IMR-90 (cell line): ENCODE measurements at regions not wholly inside any gene's neighbourhood (a gene's known extent, or its start where the extent isn't known, plus 50 kb on each side); places are given as distances from the start of the nearest gene placed in this dataset.

Source experiments
- ATAC-seq: fragments of 200-7000 bp; cut with Tn5 transposase; 2 replicates; pipeline ENCODE4 v1.9.1; 2020; ENCODE audit warnings: low read depth, mild to moderate bottlenecking, moderate library complexity
- BruUV-seq: library from RNA; stranded (reverse); fragments of 400-500 nt; replicated peaks from 2 replicates; lab custom pipeline; 2021; lab: Mats Ljungman, UMichigan
- CTCF ChIA-PET: fragments of 300-600 bp; formaldehyde crosslinking; extraction: SDS; loops from one replicate; lab custom pipeline; 2021; ENCODE audit warnings: antibody characterized with exemption; lab: Yijun Ruan, JAX
- POLR2A ChIA-PET: fragments of 300-600 bp; sonication (Branson Sonifier 250); formaldehyde crosslinking; loops from one replicate; lab custom pipeline; 2022; ENCODE audit warnings: antibody characterized with exemption; ENCODE audit not compliant: unreplicated experiment; lab: Charles Lee
- DNase-seq: peaks from one replicate; pipeline ENCODE4 v3.0.0; 2013
- H2AFZ ChIP-seq: replicated peaks from 2 replicates; pipeline ENCODE3; 2013; ENCODE audit warnings: low read length, mild to moderate bottlenecking; ENCODE audit not compliant: poor library complexity
- H2AK5ac ChIP-seq: 2 replicates; pipeline ENCODE4 v1.6.1; 2013; ENCODE audit warnings: low read depth, low read length, inconsistent platforms
- H2AK9ac ChIP-seq: replicated peaks from 2 replicates; pipeline ENCODE3; 2013; ENCODE audit warnings: mild to moderate bottlenecking, low read depth, low read length, moderate library complexity; ENCODE audit not compliant: poor library complexity
- H2BK120ac ChIP-seq: 2 replicates; pipeline ENCODE4 v1.6.1; 2013; ENCODE audit warnings: low read depth, low read length, inconsistent platforms
- H2BK15ac ChIP-seq: 3 replicates; pipeline ENCODE4 v1.6.1; 2013; ENCODE audit warnings: low read depth, low read length, inconsistent platforms
- H2BK20ac ChIP-seq: 2 replicates; pipeline ENCODE4 v1.6.1; 2013; ENCODE audit warnings: low read depth, mild to moderate bottlenecking, inconsistent platforms, low read length, moderate library complexity
- H2BK5ac ChIP-seq: 2 replicates; pipeline ENCODE4 v1.6.1; 2013; ENCODE audit warnings: mild to moderate bottlenecking, low read depth, low read length, inconsistent platforms; ENCODE audit not compliant: poor library complexity, severe bottlenecking
- H3K14ac ChIP-seq: replicated peaks from 2 replicates; pipeline ENCODE4 v1.6.1; 2013; ENCODE audit warnings: low read depth, low read length, inconsistent platforms
- H3K18ac ChIP-seq: 2 replicates; pipeline ENCODE4 v1.6.1; 2013; ENCODE audit warnings: low read depth, low read length, control low read depth
- H3K23ac ChIP-seq: 2 replicates; pipeline ENCODE4 v1.6.1; 2013; ENCODE audit warnings: low read depth, low read length, inconsistent platforms
- H3K27ac ChIP-seq: 2 replicates; pipeline ENCODE4 v1.5.1; 2013; ENCODE audit warnings: mild to moderate bottlenecking, control low read depth, low read length; ENCODE audit not compliant: insufficient read depth
- H3K27me3 ChIP-seq: 2 replicates; pipeline ENCODE4 v1.6.1; 2013; ENCODE audit warnings: low read length; ENCODE audit not compliant: control insufficient read depth, insufficient read depth
- H3K36me3 ChIP-seq: 2 replicates; pipeline ENCODE4 v1.6.1; 2013; ENCODE audit warnings: low read length, mixed read lengths; ENCODE audit not compliant: control insufficient read depth, insufficient read depth
- H3K4ac ChIP-seq: 2 replicates; pipeline ENCODE4 v1.6.1; 2013; ENCODE audit warnings: low read depth, low read length, inconsistent platforms
- H3K4me1 ChIP-seq: 2 replicates; pipeline ENCODE4 v1.6.1; 2013; ENCODE audit warnings: low read length, mixed read lengths; ENCODE audit not compliant: control insufficient read depth, insufficient read depth
- H3K4me2 ChIP-seq: 2 replicates; pipeline ENCODE4 v1.6.1; 2013; ENCODE audit warnings: low read depth, mild to moderate bottlenecking, control low read depth, low read length, moderate library complexity
- H3K4me3 ChIP-seq: 2 replicates; pipeline ENCODE4 v1.5.1; 2013; ENCODE audit warnings: low read depth, mild to moderate bottlenecking, control low read depth, low read length, moderate library complexity; ENCODE audit not compliant: insufficient read depth
- H3K56ac ChIP-seq: 2 replicates; pipeline ENCODE4 v1.6.1; 2013; ENCODE audit warnings: low read length, inconsistent platforms; ENCODE audit not compliant: insufficient read depth; ENCODE audit errors: extremely low read depth
- H3K79me1 ChIP-seq, 2 experiments: 2 replicates each; pipeline ENCODE4 v1.6.1; 2013; ENCODE audit warnings: low read length in 2 of 2, inconsistent platforms in 1 of 2, low read depth in 1 of 2
- H3K9ac ChIP-seq: 2 replicates; pipeline ENCODE4 v1.6.1; 2013; ENCODE audit warnings: low read depth, low read length, control low read depth
- H3K9me1 ChIP-seq: 2 replicates; pipeline ENCODE4 v1.6.1; 2013; ENCODE audit warnings: low read length, inconsistent platforms; ENCODE audit not compliant: insufficient read depth
- H3K9me3 ChIP-seq: 2 replicates; pipeline ENCODE4 v1.6.1; 2013; ENCODE audit warnings: low read length; ENCODE audit not compliant: control insufficient read depth, insufficient read depth
- H4K20me1 ChIP-seq: 2 replicates; pipeline ENCODE4 v1.6.1; 2013; ENCODE audit warnings: low read length, inconsistent platforms; ENCODE audit not compliant: insufficient read depth
- H4K5ac ChIP-seq: 2 replicates; pipeline ENCODE4 v1.6.1; 2013; ENCODE audit warnings: mild to moderate bottlenecking, low read depth, low read length, control low read depth
- H4K8ac ChIP-seq, 2 experiments: 2 replicates each; pipeline ENCODE4 v1.6.1; 2013; ENCODE audit warnings: low read depth in 2 of 2, low read length in 2 of 2, control low read depth in 1 of 2, inconsistent platforms in 1 of 2
- H4K91ac ChIP-seq: 2 replicates; pipeline ENCODE4 v1.6.1; 2013; ENCODE audit warnings: low read depth, low read length, inconsistent platforms; ENCODE audit not compliant: insufficient read depth
- BHLHE40 ChIP-seq: fragments of 150-350 bp; IDR thresholded peaks from 2 replicates; pipeline ENCODE4 v1.6.1; 2016; ENCODE audit warnings: mild to moderate bottlenecking, low read depth, low read length
- CEBPB ChIP-seq: IDR thresholded peaks from 2 replicates; pipeline ENCODE4 v1.6.1; 2012; ENCODE audit warnings: low read depth, low read length, improper control_type of control experiment
- CHD1 ChIP-seq: IDR thresholded peaks from 2 replicates; pipeline ENCODE4 v1.6.1; 2012; ENCODE audit warnings: low read depth, low read length, improper control_type of control experiment
- FOS ChIP-seq: fragments of 150-350 bp; IDR thresholded peaks from 2 replicates; pipeline ENCODE4 v1.6.1; 2016; ENCODE audit warnings: low read depth, low read length
- MAFK ChIP-seq: IDR thresholded peaks from 2 replicates; pipeline ENCODE4 v1.6.1; 2012; ENCODE audit warnings: low read depth, low read length, improper control_type of control experiment
- MAZ ChIP-seq: IDR thresholded peaks from 2 replicates; pipeline ENCODE4 v1.6.1; 2012; ENCODE audit warnings: low read depth, mild to moderate bottlenecking, low read length, improper control_type of control experiment, moderate library complexity, borderline replicate concordance
- MXI1 ChIP-seq: IDR thresholded peaks from 2 replicates; pipeline ENCODE4 v1.6.1; 2012; ENCODE audit warnings: low read depth, mild to moderate bottlenecking, low read length, moderate library complexity, borderline replicate concordance
- NFE2L2 ChIP-seq: fragments of 150-350 bp; IDR thresholded peaks from 2 replicates; pipeline ENCODE4 v1.6.1; 2016; ENCODE audit warnings: low read depth, mild to moderate bottlenecking, low read length
- POLR2A ChIP-seq: IDR thresholded peaks from 2 replicates; pipeline ENCODE4 v1.6.1; 2012; ENCODE audit warnings: mild to moderate bottlenecking, low read depth, low read length
- RAD21 ChIP-seq: IDR thresholded peaks from 2 replicates; pipeline ENCODE4 v1.6.1; 2012; ENCODE audit warnings: low read length, improper control_type of control experiment
- RCOR1 ChIP-seq: IDR thresholded peaks from 2 replicates; pipeline ENCODE4 v1.6.1; 2012; ENCODE audit warnings: mild to moderate bottlenecking, low read length, improper control_type of control experiment; ENCODE audit not compliant: insufficient replicate concordance
- RFX5 ChIP-seq: IDR thresholded peaks from 2 replicates; pipeline ENCODE4 v1.8.0; 2012; ENCODE audit warnings: low read depth, mild to moderate bottlenecking, low read length, moderate library complexity
- SMC3 ChIP-seq: fragments of 150-350 bp; IDR thresholded peaks from 2 replicates; pipeline ENCODE4 v1.6.1; 2016; ENCODE audit warnings: low read depth, mild to moderate bottlenecking, antibody characterized with exemption, low read length, moderate library complexity
- WGBS, 2 experiments: methylation state at CpG; one replicate each; pipeline versions ENCODE4 v1.1.5 to v1.1.7; 2013; ENCODE audit warnings: missing lambda C conversion rate in 2 of 2; ENCODE audit not compliant: insufficient read length in 1 of 2; ENCODE audit errors: extremely low coverage in 2 of 2; 5-methylcytosine and 5-hydroxymethylcytosine counted together
- dilution Hi-C: fragments of 300-500 bp; cut with HindIII; formaldehyde crosslinking; loops from one replicate; pipeline ENCODE4 v1.14.3; 2018; ENCODE audit warnings: low sequenced_read_pairs; ENCODE audit not compliant: unreplicated experiment
- in situ Hi-C: fragments of 300-500 bp; cut with MboI; formaldehyde crosslinking; loops from 3 replicates; pipeline ENCODE4 v1.14.3; 2019; ENCODE audit warnings: low sequenced_read_pairs, inconsistent platforms, mixed read lengths
- intact Hi-C: fragments of 100-400 bp; cut with micrococcal nuclease; formaldehyde crosslinking; loops from 2 replicates; pipeline ENCODE4 v1.10.0; 2022
- TF ChIP-seq, protein P1 (sequence below): fragments of 150-350 bp; IDR thresholded peaks from 2 replicates; pipeline ENCODE4 v1.6.1; 2016; ENCODE audit warnings: low read depth, mild to moderate bottlenecking, low read length, moderate library complexity, borderline replicate concordance
- TF ChIP-seq, protein P2 (sequence below): conservative IDR thresholded peaks from 2 replicates; pipeline ENCODE4 v1.5.1; 2012; ENCODE audit warnings: mild to moderate bottlenecking, low read depth, low read length, improper control_type of control experiment
- TF ChIP-seq, protein P3 (sequence below): fragments of 150-350 bp; IDR thresholded peaks from 2 replicates; pipeline ENCODE4 v1.6.1; 2017; ENCODE audit warnings: mild to moderate bottlenecking, antibody characterized with exemption, low read length, low read depth

DNA sequence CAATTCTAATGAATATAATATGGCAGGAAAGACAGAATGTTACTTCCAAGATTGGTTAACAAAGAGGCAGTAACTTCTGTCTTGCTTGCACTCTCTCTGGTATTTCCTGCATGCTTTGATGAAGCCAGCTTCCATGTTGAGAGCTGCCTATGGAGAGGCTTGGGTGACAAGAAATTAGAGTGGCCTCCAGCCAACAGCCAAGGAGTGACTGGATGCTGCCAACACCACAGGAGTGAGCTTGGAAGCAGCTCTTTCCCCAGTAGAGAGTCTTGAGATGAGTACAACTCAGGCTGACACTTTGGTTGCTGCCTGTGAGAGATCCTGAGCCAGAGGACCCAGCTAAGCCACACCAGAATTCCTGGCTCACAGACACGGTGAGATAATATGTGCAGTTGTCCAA is 183.1 kb downstream of the RMST start:
- ChIA-PET CTCF (no interaction called here), POLR2A (no interaction called here)
- H3K14ac ChIP-seq = no peak overlapping the region
- H3K27me3 ChIP-seq = no peaks in the 10 kb centered on the region
- no CpG with 5 or more reads among the region's 1 CpG for WGBS, 2 experiments
- no peaks in the 10 kb centered on the region for H3K36me3 ChIP-seq
- H3K4me1 ChIP-seq = no peaks in the 10 kb centered on the region
- no peak overlapping the region for H3K23ac ChIP-seq
- H2BK120ac ChIP-seq = no peak overlapping the region
- BruUV-seq = no TSS peak
- H2BK5ac ChIP-seq = no peak overlapping the region
- in situ Hi-C loops = no loop called here
- no peak overlapping the region for H4K5ac ChIP-seq
- H2BK15ac ChIP-seq = no peak overlapping the region
- H3K9me3 ChIP-seq = peaks cover 14% of the 10 kb centered on the region
- no peaks in the 10 kb centered on the region for H3K9me1 ChIP-seq
- H2AFZ ChIP-seq = no peak overlapping the region
- no peaks in the 10 kb centered on the region for H4K20me1 ChIP-seq
- no peak for TF ChIP-seq RFX5
- no peak for TF ChIP-seq MAFK
- no peak for TF ChIP-seq RCOR1
- TF ChIP-seq, protein P1, sequence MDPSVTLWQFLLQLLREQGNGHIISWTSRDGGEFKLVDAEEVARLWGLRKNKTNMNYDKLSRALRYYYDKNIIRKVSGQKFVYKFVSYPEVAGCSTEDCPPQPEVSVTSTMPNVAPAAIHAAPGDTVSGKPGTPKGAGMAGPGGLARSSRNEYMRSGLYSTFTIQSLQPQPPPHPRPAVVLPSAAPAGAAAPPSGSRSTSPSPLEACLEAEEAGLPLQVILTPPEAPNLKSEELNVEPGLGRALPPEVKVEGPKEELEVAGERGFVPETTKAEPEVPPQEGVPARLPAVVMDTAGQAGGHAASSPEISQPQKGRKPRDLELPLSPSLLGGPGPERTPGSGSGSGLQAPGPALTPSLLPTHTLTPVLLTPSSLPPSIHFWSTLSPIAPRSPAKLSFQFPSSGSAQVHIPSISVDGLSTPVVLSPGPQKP = no peak
- no peak for TF ChIP-seq SMC3
- TF ChIP-seq, protein P2, sequence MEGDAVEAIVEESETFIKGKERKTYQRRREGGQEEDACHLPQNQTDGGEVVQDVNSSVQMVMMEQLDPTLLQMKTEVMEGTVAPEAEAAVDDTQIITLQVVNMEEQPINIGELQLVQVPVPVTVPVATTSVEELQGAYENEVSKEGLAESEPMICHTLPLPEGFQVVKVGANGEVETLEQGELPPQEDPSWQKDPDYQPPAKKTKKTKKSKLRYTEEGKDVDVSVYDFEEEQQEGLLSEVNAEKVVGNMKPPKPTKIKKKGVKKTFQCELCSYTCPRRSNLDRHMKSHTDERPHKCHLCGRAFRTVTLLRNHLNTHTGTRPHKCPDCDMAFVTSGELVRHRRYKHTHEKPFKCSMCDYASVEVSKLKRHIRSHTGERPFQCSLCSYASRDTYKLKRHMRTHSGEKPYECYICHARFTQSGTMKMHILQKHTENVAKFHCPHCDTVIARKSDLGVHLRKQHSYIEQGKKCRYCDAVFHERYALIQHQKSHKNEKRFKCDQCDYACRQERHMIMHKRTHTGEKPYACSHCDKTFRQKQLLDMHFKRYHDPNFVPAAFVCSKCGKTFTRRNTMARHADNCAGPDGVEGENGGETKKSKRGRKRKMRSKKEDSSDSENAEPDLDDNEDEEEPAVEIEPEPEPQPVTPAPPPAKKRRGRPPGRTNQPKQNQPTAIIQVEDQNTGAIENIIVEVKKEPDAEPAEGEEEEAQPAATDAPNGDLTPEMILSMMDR = no peak
- TF ChIP-seq CEBPB = no peak
- no peak for TF ChIP-seq RAD21
- no peak for TF ChIP-seq POLR2A
- TF ChIP-seq, protein P3, sequence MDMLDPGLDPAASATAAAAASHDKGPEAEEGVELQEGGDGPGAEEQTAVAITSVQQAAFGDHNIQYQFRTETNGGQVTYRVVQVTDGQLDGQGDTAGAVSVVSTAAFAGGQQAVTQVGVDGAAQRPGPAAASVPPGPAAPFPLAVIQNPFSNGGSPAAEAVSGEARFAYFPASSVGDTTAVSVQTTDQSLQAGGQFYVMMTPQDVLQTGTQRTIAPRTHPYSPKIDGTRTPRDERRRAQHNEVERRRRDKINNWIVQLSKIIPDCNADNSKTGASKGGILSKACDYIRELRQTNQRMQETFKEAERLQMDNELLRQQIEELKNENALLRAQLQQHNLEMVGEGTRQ = no peak
- no peak for TF ChIP-seq CHD1
- no peak for TF ChIP-seq MAZ
- TF ChIP-seq FOS = no peak
- TF ChIP-seq BHLHE40 = no peak
- TF ChIP-seq NFE2L2 = no peak
- no peak for TF ChIP-seq MXI1
- H3K18ac ChIP-seq = no peak overlapping the region
- no peak overlapping the region for H3K9ac ChIP-seq
- H2AK5ac ChIP-seq = no peak overlapping the region
- H2BK20ac ChIP-seq = no peak overlapping the region
- no peak overlapping the region for H4K91ac ChIP-seq
- H3K4ac ChIP-seq = no peak overlapping the region
- H4K8ac ChIP-seq = no peak overlapping the region
- H2AK9ac ChIP-seq = no peak overlapping the region
- no peak for DNase-seq
- dilution Hi-C loops = no loop called here
- H3K4me2 ChIP-seq = no peak overlapping the region
- H3K4me3 ChIP-seq = no peak overlapping the region
- no peak overlapping the region for H3K27ac ChIP-seq
- no peaks in the 10 kb centered on the region for H3K79me1 ChIP-seq
- intact Hi-C loops = no loop called here
- no peak overlapping the region for H3K56ac ChIP-seq
- no peak for ATAC-seq
